ENCODE measurements at regions not wholly inside any gene's neighbourhood (a gene's known extent, or its start where the extent isn't known, plus 50 kb on each side); places are given as distances from the start of the nearest gene placed in this dataset.

- no peaks in the 10 kb centered on the region for H4K20me1 ChIP-seq (ENCODE audit: insufficient read depth, low read length)
- H3K27me3 ChIP-seq (ENCODE audit: insufficient read depth, low read length), result no peaks in the 10 kb centered on the region
- no peaks in the 10 kb centered on the region for H3F3A ChIP-seq (ENCODE audit: insufficient read depth, low read length)
- no peak overlapping the region for H3K4me2 ChIP-seq (ENCODE audit: low read length)
- H3K4me3 ChIP-seq (ENCODE audit: low read depth, low read length, poor library complexity, severe bottlenecking), result no peak overlapping the region
- no peak for TF ChIP-seq EZH2 (IDR thresholded peaks at IDR 0.05; ENCODE audit: borderline replicate concordance, low read length)
- TF ChIP-seq, protein P1, sequence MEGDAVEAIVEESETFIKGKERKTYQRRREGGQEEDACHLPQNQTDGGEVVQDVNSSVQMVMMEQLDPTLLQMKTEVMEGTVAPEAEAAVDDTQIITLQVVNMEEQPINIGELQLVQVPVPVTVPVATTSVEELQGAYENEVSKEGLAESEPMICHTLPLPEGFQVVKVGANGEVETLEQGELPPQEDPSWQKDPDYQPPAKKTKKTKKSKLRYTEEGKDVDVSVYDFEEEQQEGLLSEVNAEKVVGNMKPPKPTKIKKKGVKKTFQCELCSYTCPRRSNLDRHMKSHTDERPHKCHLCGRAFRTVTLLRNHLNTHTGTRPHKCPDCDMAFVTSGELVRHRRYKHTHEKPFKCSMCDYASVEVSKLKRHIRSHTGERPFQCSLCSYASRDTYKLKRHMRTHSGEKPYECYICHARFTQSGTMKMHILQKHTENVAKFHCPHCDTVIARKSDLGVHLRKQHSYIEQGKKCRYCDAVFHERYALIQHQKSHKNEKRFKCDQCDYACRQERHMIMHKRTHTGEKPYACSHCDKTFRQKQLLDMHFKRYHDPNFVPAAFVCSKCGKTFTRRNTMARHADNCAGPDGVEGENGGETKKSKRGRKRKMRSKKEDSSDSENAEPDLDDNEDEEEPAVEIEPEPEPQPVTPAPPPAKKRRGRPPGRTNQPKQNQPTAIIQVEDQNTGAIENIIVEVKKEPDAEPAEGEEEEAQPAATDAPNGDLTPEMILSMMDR (IDR thresholded peaks at IDR 0.05; ENCODE audit: low read length), result no peak
- H3K9me2 ChIP-seq (ENCODE audit: low read depth, low read length), result no peaks in the 10 kb centered on the region; the same call in 1 of the 2 replicates
- no peaks in the 10 kb centered on the region for H3K79me2 ChIP-seq (ENCODE audit: insufficient read depth, low read length)
- no peak overlapping the region for H3K27ac ChIP-seq (ENCODE audit: low read depth, low read length, poor library complexity, severe bottlenecking)
- no peak overlapping the region for H3K9ac ChIP-seq (ENCODE audit: low read length)
- H3K9me3 ChIP-seq (ENCODE audit: low read length), result no peaks in the 10 kb centered on the region
- no peaks in the 10 kb centered on the region for H3K36me3 ChIP-seq (ENCODE audit: insufficient read depth, low read length)
- H2AFZ ChIP-seq (ENCODE audit: low read length), result no peak overlapping the region
- H3K4me1 ChIP-seq (ENCODE audit: insufficient read depth, low read length, severe bottlenecking), result no peaks in the 10 kb centered on the region
Observed at GRCh38 chr13:74406420-74406819, 272.2 kb upstream of the KLF12 start.

DNA sequence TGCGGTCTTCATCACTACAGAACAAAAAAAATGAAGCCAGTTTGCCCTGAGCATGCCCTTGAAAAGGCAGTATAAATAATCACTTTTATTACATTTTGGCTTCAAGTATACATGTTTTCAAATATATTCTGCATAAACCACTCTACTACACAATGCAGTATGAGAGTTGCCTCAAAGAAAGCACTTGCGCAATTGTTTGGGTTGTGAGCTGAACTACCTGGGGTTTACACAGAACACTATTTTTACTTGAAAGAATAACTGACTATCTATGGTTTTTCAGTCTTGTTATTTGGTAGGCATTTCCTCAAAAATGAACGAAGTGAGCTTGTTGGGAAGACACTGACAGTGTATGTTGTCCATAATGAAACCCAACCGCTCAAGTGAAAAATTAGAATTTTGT lies 264.4 kb upstream of the KLF12 start:
- no peaks in the 10 kb centered on the region for H3F3A ChIP-seq (ENCODE audit: insufficient read depth, low read length)
- H3K27me3 ChIP-seq (ENCODE audit: insufficient read depth, low read length), result no peaks in the 10 kb centered on the region
- no peaks in the 10 kb centered on the region for H3K9me2 ChIP-seq (ENCODE audit: low read depth, low read length)
- H3K4me2 ChIP-seq (ENCODE audit: low read length), result no peak overlapping the region
- no peaks in the 10 kb centered on the region for H3K4me1 ChIP-seq (ENCODE audit: insufficient read depth, low read length, severe bottlenecking)
- no peaks in the 10 kb centered on the region for H3K9me3 ChIP-seq (ENCODE audit: low read length)
- H2AFZ ChIP-seq (ENCODE audit: low read length), result no peak overlapping the region
- H3K9ac ChIP-seq (ENCODE audit: low read length), result no peak overlapping the region
- H3K4me3 ChIP-seq (ENCODE audit: low read depth, low read length, poor library complexity, severe bottlenecking), result no peak overlapping the region
- no peaks in the 10 kb centered on the region for H3K79me2 ChIP-seq (ENCODE audit: insufficient read depth, low read length)
- TF ChIP-seq EZH2 (IDR thresholded peaks at IDR 0.05; ENCODE audit: borderline replicate concordance, low read length), result no peak
- TF ChIP-seq, protein P1 (IDR thresholded peaks at IDR 0.05; ENCODE audit: low read length), result no peak
- no peaks in the 10 kb centered on the region for H3K36me3 ChIP-seq (ENCODE audit: insufficient read depth, low read length)
- H4K20me1 ChIP-seq (ENCODE audit: insufficient read depth, low read length), result no peaks in the 10 kb centered on the region
- no peak overlapping the region for H3K27ac ChIP-seq (ENCODE audit: low read depth, low read length, poor library complexity, severe bottlenecking)

GRCh38 chr13:74389056-74389455 lies 254.9 kb upstream of the KLF12 start:
- Histone ChIP-seq H3K4me1 (ENCODE audit: insufficient read depth, low read length, severe bottlenecking) (no peaks in the 10 kb centered on the region), H3K27me3 (ENCODE audit: insufficient read depth, low read length) (no peaks in the 10 kb centered on the region), H3K79me2 (ENCODE audit: insufficient read depth, low read length) (no peaks in the 10 kb centered on the region), H3F3A (ENCODE audit: insufficient read depth, low read length) (no peaks in the 10 kb centered on the region), H3K4me3 (ENCODE audit: low read depth, low read length, poor library complexity, severe bottlenecking) (no peak overlapping the region), H3K9ac (ENCODE audit: low read length) (no peak overlapping the region), H3K9me2 (ENCODE audit: low read depth, low read length) (no peaks in the 10 kb centered on the region), H3K36me3 (ENCODE audit: insufficient read depth, low read length) (no peaks in the 10 kb centered on the region), H3K4me2 (ENCODE audit: low read length) (no peak overlapping the region), H4K20me1 (ENCODE audit: insufficient read depth, low read length) (no peaks in the 10 kb centered on the region), H3K9me3 (ENCODE audit: low read length) (peaks cover 3% of the 10 kb centered on the region; the same call in 1 of the 2 replicates), H2AFZ (ENCODE audit: low read length) (no peak overlapping the region), H3K27ac (ENCODE audit: low read depth, low read length, poor library complexity, severe bottlenecking) (no peak overlapping the region)
- no peak for TF ChIP-seq EZH2 (IDR thresholded peaks at IDR 0.05; ENCODE audit: borderline replicate concordance, low read length)
- TF ChIP-seq, protein P1 (IDR thresholded peaks at IDR 0.05; ENCODE audit: low read length), result no peak

Measured in OCI-LY1 (cell line).